IMR-90 (cell line): ENCODE measurements at regions not wholly inside any gene's neighbourhood (a gene's known extent, or its start where the extent isn't known, plus 50 kb on each side); places are given as distances from the start of the nearest gene placed in this dataset.

Source experiments
- BHLHE40 ChIP-seq: fragments of 150-350 bp; IDR thresholded peaks from 2 replicates; pipeline ENCODE4 v1.6.1; 2016; ENCODE audit warnings: mild to moderate bottlenecking, low read depth, low read length
- CTCF ChIP-seq: conservative IDR thresholded peaks from 2 replicates; pipeline ENCODE4 v1.5.1; 2012; ENCODE audit warnings: mild to moderate bottlenecking, low read depth, low read length, improper control_type of control experiment
- ELK1 ChIP-seq: fragments of 150-350 bp; IDR thresholded peaks from 2 replicates; pipeline ENCODE4 v1.6.1; 2016; ENCODE audit warnings: low read depth, mild to moderate bottlenecking, low read length, moderate library complexity, borderline replicate concordance
- FOS ChIP-seq: fragments of 150-350 bp; IDR thresholded peaks from 2 replicates; pipeline ENCODE4 v1.6.1; 2016; ENCODE audit warnings: low read depth, low read length
- MAFK ChIP-seq: IDR thresholded peaks from 2 replicates; pipeline ENCODE4 v1.6.1; 2012; ENCODE audit warnings: low read depth, low read length, improper control_type of control experiment
- MAZ ChIP-seq: IDR thresholded peaks from 2 replicates; pipeline ENCODE4 v1.6.1; 2012; ENCODE audit warnings: low read depth, mild to moderate bottlenecking, low read length, improper control_type of control experiment, moderate library complexity, borderline replicate concordance
- MXI1 ChIP-seq: IDR thresholded peaks from 2 replicates; pipeline ENCODE4 v1.6.1; 2012; ENCODE audit warnings: low read depth, mild to moderate bottlenecking, low read length, moderate library complexity, borderline replicate concordance
- NFE2L2 ChIP-seq: fragments of 150-350 bp; IDR thresholded peaks from 2 replicates; pipeline ENCODE4 v1.6.1; 2016; ENCODE audit warnings: low read depth, mild to moderate bottlenecking, low read length
- POLR2A ChIP-seq: IDR thresholded peaks from 2 replicates; pipeline ENCODE4 v1.6.1; 2012; ENCODE audit warnings: mild to moderate bottlenecking, low read depth, low read length
- RAD21 ChIP-seq: IDR thresholded peaks from 2 replicates; pipeline ENCODE4 v1.6.1; 2012; ENCODE audit warnings: low read length, improper control_type of control experiment
- RCOR1 ChIP-seq: IDR thresholded peaks from 2 replicates; pipeline ENCODE4 v1.6.1; 2012; ENCODE audit warnings: mild to moderate bottlenecking, low read length, improper control_type of control experiment; ENCODE audit not compliant: insufficient replicate concordance
- RFX5 ChIP-seq: IDR thresholded peaks from 2 replicates; pipeline ENCODE4 v1.8.0; 2012; ENCODE audit warnings: low read depth, mild to moderate bottlenecking, low read length, moderate library complexity
- SMC3 ChIP-seq: fragments of 150-350 bp; IDR thresholded peaks from 2 replicates; pipeline ENCODE4 v1.6.1; 2016; ENCODE audit warnings: low read depth, mild to moderate bottlenecking, antibody characterized with exemption, low read length, moderate library complexity
- USF2 ChIP-seq: fragments of 150-350 bp; IDR thresholded peaks from 2 replicates; pipeline ENCODE4 v1.6.1; 2017; ENCODE audit warnings: mild to moderate bottlenecking, antibody characterized with exemption, low read length, low read depth

- no peak for TF ChIP-seq CTCF
- TF ChIP-seq MAZ = no peak
- TF ChIP-seq SMC3 = no peak
- TF ChIP-seq USF2 = no peak
- no peak for TF ChIP-seq RAD21
- TF ChIP-seq RFX5 = no peak
- no peak for TF ChIP-seq MXI1
- TF ChIP-seq POLR2A = no peak
- TF ChIP-seq BHLHE40 = no peak
- TF ChIP-seq MAFK = no peak
- no peak for TF ChIP-seq FOS
- no peak for TF ChIP-seq ELK1
- TF ChIP-seq RCOR1 = no peak
- no peak for TF ChIP-seq NFE2L2
Observed at GRCh38 chr16:52677501-52677900, 130.6 kb upstream of the TOX3 start.
